HEK293 (cell line): ENCODE measurements at regions not wholly inside any gene's neighbourhood (a gene's known extent, or its start where the extent isn't known, plus 50 kb on each side); places are given as distances from the start of the nearest gene placed in this dataset.

Experiments used
- ZNF830 ChIP-seq: fragments of 450-650 bp; IDR thresholded peaks from 2 replicates; pipeline ENCODE4 v1.5.0; 2018; ENCODE audit warnings: missing biosample characterization, missing genetic modification characterization, low read depth, mild to moderate bottlenecking, moderate library complexity
- TF ChIP-seq, protein P1 (sequence below): fragments of 450-650 bp; formaldehyde crosslinking; optimal IDR thresholded peaks from 2 replicates; pipeline ENCODE3; 2016; ENCODE audit warnings: missing biosample characterization, mild to moderate bottlenecking, missing genetic modification characterization

GRCh38 chr12:24034160-24034559, 84.7 kb upstream of the SOX5 start:
- TF ChIP-seq, protein P1, sequence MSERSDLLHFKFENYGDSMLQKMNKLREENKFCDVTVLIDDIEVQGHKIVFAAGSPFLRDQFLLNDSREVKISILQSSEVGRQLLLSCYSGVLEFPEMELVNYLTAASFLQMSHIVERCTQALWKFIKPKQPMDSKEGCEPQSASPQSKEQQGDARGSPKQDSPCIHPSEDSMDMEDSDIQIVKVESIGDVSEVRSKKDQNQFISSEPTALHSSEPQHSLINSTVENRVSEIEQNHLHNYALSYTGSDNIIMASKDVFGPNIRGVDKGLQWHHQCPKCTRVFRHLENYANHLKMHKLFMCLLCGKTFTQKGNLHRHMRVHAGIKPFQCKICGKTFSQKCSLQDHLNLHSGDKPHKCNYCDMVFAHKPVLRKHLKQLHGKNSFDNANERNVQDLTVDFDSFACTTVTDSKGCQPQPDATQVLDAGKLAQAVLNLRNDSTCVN (tag by site-specific recombination): no peak
- no peak for TF ChIP-seq ZNF830 (tag by site-specific recombination)
